OCI-LY7 (cell line): ENCODE measurements at regions not wholly inside any gene's neighbourhood (a gene's known extent, or its start where the extent isn't known, plus 50 kb on each side); places are given as distances from the start of the nearest gene placed in this dataset.

Source experiments
- BruUV-seq: library from RNA; stranded (reverse); fragments of 400-500 nt; replicated peaks from 2 replicates; lab custom pipeline; 2021; lab: Mats Ljungman, UMichigan
- CTCF ChIA-PET: fragments of 300-600 bp; sonication (Branson Sonifier 250); formaldehyde crosslinking; loops from one replicate; lab custom pipeline; 2022; ENCODE audit warnings: antibody characterized with exemption; ENCODE audit not compliant: unreplicated experiment; lab: Charles Lee
- POLR2A ChIA-PET: fragments of 300-600 bp; sonication (Branson Sonifier 250); formaldehyde crosslinking; loops from one replicate; lab custom pipeline; 2022; ENCODE audit warnings: antibody characterized with exemption; lab: Charles Lee
- DNase-seq: peaks from one replicate; pipeline ENCODE4 v3.0.0-alpha.2; 2015; ENCODE audit warnings: low spot score
- H2AFZ ChIP-seq: fragments of 200-600 bp; sonication (generic), shearing (Covaris generic); 2 replicates; pipeline ENCODE4 v1.6.1; 2014; ENCODE audit warnings: mild to moderate bottlenecking, antibody characterized with exemption, low read length, moderate library complexity
- H3K27ac ChIP-seq: fragments of 200-600 bp; sonication (generic); 2 replicates; pipeline ENCODE4 v1.5.1; 2014; ENCODE audit warnings: mixed run types, low read depth, mild to moderate bottlenecking, moderate library complexity, low read length, inconsistent platforms; ENCODE audit not compliant: poor library complexity, severe bottlenecking
- H3K36me3 ChIP-seq: fragments of 200-600 bp; sonication (generic); 2 replicates; pipeline ENCODE4 v1.6.1; 2014; ENCODE audit warnings: mild to moderate bottlenecking, antibody characterized with exemption, low read length, moderate library complexity, mixed read lengths; ENCODE audit not compliant: insufficient read depth
- H3K4me1 ChIP-seq: fragments of 200-600 bp; sonication (generic); 2 replicates; pipeline ENCODE4 v1.5.1; 2014; ENCODE audit warnings: mild to moderate bottlenecking, low read length; ENCODE audit not compliant: insufficient read depth, poor library complexity, severe bottlenecking
- H3K4me2 ChIP-seq: fragments of 200-600 bp; sonication (generic); 2 replicates; pipeline ENCODE4 v1.6.1; 2014; ENCODE audit warnings: mild to moderate bottlenecking, low read length
- H3K4me3 ChIP-seq: fragments of 200-600 bp; sonication (generic); 2 replicates; pipeline ENCODE4 v1.5.1; 2014; ENCODE audit warnings: mild to moderate bottlenecking, low read depth, low read length; ENCODE audit not compliant: poor library complexity, severe bottlenecking
- H3K79me2 ChIP-seq: fragments of 200-600 bp; sonication (generic); 2 replicates; pipeline ENCODE4 v1.6.1; 2016; ENCODE audit warnings: low read depth, mild to moderate bottlenecking, low read length, moderate library complexity, mixed read lengths; ENCODE audit not compliant: insufficient read depth
- H3K9me2 ChIP-seq: fragments of 200-600 bp; sonication (generic); 2 replicates; pipeline ENCODE4 v1.6.1; 2016; ENCODE audit warnings: mild to moderate bottlenecking, low read length, mixed read lengths; ENCODE audit not compliant: insufficient read depth
- H3K9me3 ChIP-seq: fragments of 200-600 bp; sonication (generic); 2 replicates; pipeline ENCODE4 v1.6.1; 2014; ENCODE audit warnings: mild to moderate bottlenecking, mixed run types, low read length, mixed read lengths
- H4K20me1 ChIP-seq: fragments of 200-600 bp; sonication (generic); 2 replicates; pipeline ENCODE4 v1.6.1; 2014; ENCODE audit warnings: mild to moderate bottlenecking, antibody characterized with exemption, low read length, moderate library complexity, mixed read lengths; ENCODE audit not compliant: insufficient read depth
- EZH2phosphoT487 ChIP-seq: fragments of 200-600 bp; sonication (generic); IDR thresholded peaks from 2 replicates; pipeline ENCODE4 v1.6.1; 2018; ENCODE audit warnings: low read depth, borderline replicate concordance, mild to moderate bottlenecking, mixed run types, antibody characterized with exemption, low read length, moderate library complexity, mixed read lengths
- intact Hi-C: fragments of 100-400 bp; cut with micrococcal nuclease; formaldehyde crosslinking; loops from one replicate; pipeline ENCODE4 v1.10.0; 2022; ENCODE audit not compliant: unreplicated experiment
- TF ChIP-seq, protein P1 (sequence below): fragments of 200-600 bp; sonication (generic); conservative IDR thresholded peaks from 2 replicates; pipeline ENCODE4 v1.5.1; 2014; ENCODE audit warnings: mild to moderate bottlenecking, antibody characterized with exemption, low read length, moderate library complexity, mixed read lengths

DNA sequence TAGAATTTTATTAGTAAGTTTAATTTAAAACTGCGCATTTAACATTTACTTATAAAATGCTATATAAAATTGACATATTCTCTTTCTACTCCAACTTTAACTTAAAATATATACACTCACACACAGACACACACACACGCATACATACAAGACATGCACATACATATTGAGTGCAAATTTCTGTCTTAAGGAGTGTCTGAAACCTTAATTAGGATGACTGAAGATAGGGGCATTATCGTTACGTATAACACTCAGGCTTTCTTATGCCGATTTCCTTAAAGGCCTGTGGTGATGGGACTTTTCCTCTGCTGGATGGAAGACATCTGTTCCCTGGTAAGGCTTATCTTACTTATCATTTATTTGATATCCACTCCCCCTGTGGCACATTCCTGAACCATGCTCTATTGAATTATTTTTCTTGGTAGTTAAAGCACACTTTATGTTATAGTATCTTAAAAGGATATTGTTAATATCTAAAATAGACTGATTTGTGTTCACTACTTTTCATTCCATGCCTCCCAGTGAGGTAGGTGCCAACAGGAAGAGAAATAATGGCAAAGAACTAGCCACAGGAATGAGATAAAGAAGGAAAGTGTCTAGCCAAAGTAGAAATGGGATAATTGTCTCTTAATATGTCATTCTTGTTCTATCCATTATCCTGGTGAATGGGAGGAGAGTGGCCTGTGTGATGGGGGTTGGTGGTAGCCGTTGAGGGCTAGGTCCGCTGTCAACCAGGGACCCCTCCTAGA is 92.9 kb upstream of the GPRIN3 start:
- intact Hi-C loops, result no loop called here
- Histone ChIP-seq H3K4me1 (no peaks in the 10 kb centered on the region), H4K20me1 (no peaks in the 10 kb centered on the region), H3K36me3 (no peaks in the 10 kb centered on the region), H2AFZ (no peak overlapping the region), H3K4me2 (no peak overlapping the region), H3K9me2 (no peaks in the 10 kb centered on the region), H3K79me2 (no peaks in the 10 kb centered on the region), H3K4me3 (no peak overlapping the region), H3K9me3 (no peaks in the 10 kb centered on the region), H3K27ac (no peak overlapping the region)
- DNase-seq, result no peak
- TF ChIP-seq, protein P1, sequence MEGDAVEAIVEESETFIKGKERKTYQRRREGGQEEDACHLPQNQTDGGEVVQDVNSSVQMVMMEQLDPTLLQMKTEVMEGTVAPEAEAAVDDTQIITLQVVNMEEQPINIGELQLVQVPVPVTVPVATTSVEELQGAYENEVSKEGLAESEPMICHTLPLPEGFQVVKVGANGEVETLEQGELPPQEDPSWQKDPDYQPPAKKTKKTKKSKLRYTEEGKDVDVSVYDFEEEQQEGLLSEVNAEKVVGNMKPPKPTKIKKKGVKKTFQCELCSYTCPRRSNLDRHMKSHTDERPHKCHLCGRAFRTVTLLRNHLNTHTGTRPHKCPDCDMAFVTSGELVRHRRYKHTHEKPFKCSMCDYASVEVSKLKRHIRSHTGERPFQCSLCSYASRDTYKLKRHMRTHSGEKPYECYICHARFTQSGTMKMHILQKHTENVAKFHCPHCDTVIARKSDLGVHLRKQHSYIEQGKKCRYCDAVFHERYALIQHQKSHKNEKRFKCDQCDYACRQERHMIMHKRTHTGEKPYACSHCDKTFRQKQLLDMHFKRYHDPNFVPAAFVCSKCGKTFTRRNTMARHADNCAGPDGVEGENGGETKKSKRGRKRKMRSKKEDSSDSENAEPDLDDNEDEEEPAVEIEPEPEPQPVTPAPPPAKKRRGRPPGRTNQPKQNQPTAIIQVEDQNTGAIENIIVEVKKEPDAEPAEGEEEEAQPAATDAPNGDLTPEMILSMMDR, result no peak
- no peak for TF ChIP-seq EZH2phosphoT487
- POLR2A ChIA-PET, result interaction anchor here (0.7 to 1.9 kb wide), 2 partner anchors 15 kb away, joined by 3 to 4 read pairs; no protein-coding TSS in a partner anchor
- BruUV-seq, result no TSS peak
- CTCF ChIA-PET, result no interaction called here

GRCh38 chr4:89398644-89399043 is 91.0 kb upstream of the GPRIN3 start:
- Histone ChIP-seq H4K20me1 (no peaks in the 10 kb centered on the region), H2AFZ (no peak overlapping the region), H3K4me1 (no peaks in the 10 kb centered on the region), H3K27ac (no peak overlapping the region), H3K4me2 (no peak overlapping the region), H3K79me2 (no peaks in the 10 kb centered on the region), H3K4me3 (no peak overlapping the region), H3K36me3 (no peaks in the 10 kb centered on the region), H3K9me3 (no peaks in the 10 kb centered on the region), H3K9me2 (no peaks in the 10 kb centered on the region)
- BruUV-seq, result no TSS peak
- ChIA-PET POLR2A (interaction anchor here (0.7 to 1.9 kb wide), 10 partner anchors 10 to 1890 kb away, joined by 3 to 11 read pairs (median 4); no protein-coding TSS in a partner anchor), CTCF (no interaction called here)
- intact Hi-C loops, result no loop called here
- TF ChIP-seq, protein P1, result no peak
- no peak for TF ChIP-seq EZH2phosphoT487
- no peak for DNase-seq

- Histone ChIP-seq H2AFZ (no peak overlapping the region), H3K4me2 (no peak overlapping the region), H3K4me3 (no peak overlapping the region), H4K20me1 (no peaks in the 10 kb centered on the region), H3K27ac (no peak overlapping the region), H3K9me2 (no peaks in the 10 kb centered on the region), H3K9me3 (no peaks in the 10 kb centered on the region), H3K79me2 (no peaks in the 10 kb centered on the region), H3K4me1 (no peaks in the 10 kb centered on the region), H3K36me3 (no peaks in the 10 kb centered on the region)
- POLR2A ChIA-PET, result interaction anchor here (0.6 to 1.9 kb wide), 9 partner anchors 9 to 1889 kb away, joined by 3 to 11 read pairs (median 4); no protein-coding TSS in a partner anchor
- BruUV-seq, result no TSS peak
- TF ChIP-seq, protein P1, result no peak
- 0 out of 2 replicates have a peak, but pooled peaks have one; percentile 1 for TF ChIP-seq EZH2phosphoT487
- CTCF ChIA-PET, result no interaction called here
- intact Hi-C loops, result no loop called here
- DNase-seq, result no peak
Observed at GRCh38 chr4:89398146-89398545, 90.5 kb upstream of the GPRIN3 start.
